Stomach smooth muscle (tissue), 2 donors: ENCODE measurements at regions not wholly inside any gene's neighbourhood (a gene's known extent, or its start where the extent isn't known, plus 50 kb on each side); places are given as distances from the start of the nearest gene placed in this dataset.

Source experiments
- H3K27ac ChIP-seq: one replicate; pipeline ENCODE4 v1.7.0; 2013; ENCODE audit warnings: mild to moderate bottlenecking, low read length, inconsistent platforms
- H3K27me3 ChIP-seq, 2 donors: one replicate each; pipeline ENCODE4 v1.7.0; 2013; ENCODE audit warnings: low read length in 2 of 2; ENCODE audit not compliant: insufficient read depth in 2 of 2, control insufficient read depth in 1 of 2
- H3K36me3 ChIP-seq, 2 donors: one replicate each; pipeline ENCODE4 v1.7.0; 2013; ENCODE audit warnings: low read length in 2 of 2; ENCODE audit not compliant: control insufficient read depth in 2 of 2, insufficient read depth in 2 of 2
- H3K4me1 ChIP-seq: one replicate; pipeline ENCODE4 v1.7.0; 2013; ENCODE audit warnings: low read length; ENCODE audit not compliant: control insufficient read depth, insufficient read depth
- H3K4me3 ChIP-seq, 2 donors: one replicate each; pipeline ENCODE4 v1.7.0; 2013; ENCODE audit warnings: low read length in 2 of 2
- H3K9ac ChIP-seq, 2 donors: one replicate each; pipeline ENCODE4 v1.7.0; 2013; ENCODE audit warnings: low read length in 2 of 2, mild to moderate bottlenecking in 1 of 2
- H3K9me3 ChIP-seq, 2 donors: one replicate each; pipeline ENCODE4 v1.7.0; 2013; ENCODE audit warnings: low read length in 2 of 2; ENCODE audit not compliant: control insufficient read depth in 2 of 2
- donor health status: healthy.
- donor health status: Pancreatic carcinoma.

DNA sequence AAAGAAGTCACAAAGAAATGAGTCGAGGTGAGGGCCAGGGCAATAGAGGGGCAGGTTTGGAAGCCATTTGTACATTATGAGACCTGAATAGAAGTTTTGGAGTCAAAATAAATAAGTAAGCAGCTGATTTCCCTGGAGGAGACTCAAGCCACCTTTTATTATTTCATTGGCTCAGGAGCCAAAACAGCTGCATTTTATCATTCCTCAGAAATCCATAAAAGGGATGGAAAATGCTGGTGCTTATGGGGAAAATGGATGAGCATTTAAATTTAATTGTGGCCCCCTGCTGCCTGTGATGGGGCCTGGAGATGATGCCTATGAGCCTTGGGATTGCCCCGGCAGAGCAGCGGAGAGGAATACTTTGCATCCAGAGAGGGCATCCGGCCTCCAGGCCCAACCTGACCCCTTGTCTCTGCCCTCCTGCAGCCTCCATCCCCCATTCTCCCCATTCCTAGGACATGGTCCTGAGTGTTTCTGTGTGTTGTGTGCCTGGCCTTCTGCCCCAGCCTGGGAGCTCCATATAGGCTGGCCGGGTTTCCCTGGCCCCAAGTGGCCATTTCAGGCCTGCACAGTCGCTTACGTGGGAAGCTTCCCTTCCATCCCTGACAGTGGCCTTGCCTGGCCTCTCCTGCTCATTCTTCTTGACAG is 296.8 kb upstream of the ZMIZ1 start:
- Histone ChIP-seq H3K4me1 (peaks cover 50% of the 10 kb centered on the region), H3K27me3 (no peaks in the 10 kb centered on the region), H3K36me3 (no peaks in the 10 kb centered on the region), H3K9me3 (no peaks in the 10 kb centered on the region), H3K4me3 (no peak overlapping the region), H3K9ac (no peak overlapping the region), H3K27ac (no peak overlapping the region)

DNA sequence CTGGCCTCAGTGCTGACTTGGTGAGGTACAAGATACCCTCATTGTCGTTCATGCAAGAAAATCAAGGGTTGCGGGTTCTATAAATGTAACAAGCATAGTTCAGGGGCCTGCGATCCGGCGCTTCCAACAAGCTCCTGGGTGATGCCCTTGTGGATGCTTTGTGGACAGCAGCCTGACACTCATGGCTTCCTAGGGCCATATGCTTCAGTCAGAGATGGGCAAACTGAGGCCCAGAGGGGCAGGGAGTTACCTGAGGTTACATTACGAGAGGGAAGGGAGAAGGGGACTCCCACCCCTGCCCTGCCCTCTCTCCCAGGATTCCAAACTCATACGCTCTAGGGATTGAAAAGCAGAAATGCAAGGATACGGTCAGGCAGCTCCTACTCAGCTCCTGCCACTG is 296.3 kb upstream of the ZMIZ1 start:
- Histone ChIP-seq H3K4me3 (no peak overlapping the region), H3K4me1 (peaks cover 55% of the 10 kb centered on the region), H3K36me3 (no peaks in the 10 kb centered on the region), H3K9ac (no peak overlapping the region), H3K9me3 (no peaks in the 10 kb centered on the region), H3K27me3 (no peaks in the 10 kb centered on the region), H3K27ac (no peak overlapping the region)

DNA sequence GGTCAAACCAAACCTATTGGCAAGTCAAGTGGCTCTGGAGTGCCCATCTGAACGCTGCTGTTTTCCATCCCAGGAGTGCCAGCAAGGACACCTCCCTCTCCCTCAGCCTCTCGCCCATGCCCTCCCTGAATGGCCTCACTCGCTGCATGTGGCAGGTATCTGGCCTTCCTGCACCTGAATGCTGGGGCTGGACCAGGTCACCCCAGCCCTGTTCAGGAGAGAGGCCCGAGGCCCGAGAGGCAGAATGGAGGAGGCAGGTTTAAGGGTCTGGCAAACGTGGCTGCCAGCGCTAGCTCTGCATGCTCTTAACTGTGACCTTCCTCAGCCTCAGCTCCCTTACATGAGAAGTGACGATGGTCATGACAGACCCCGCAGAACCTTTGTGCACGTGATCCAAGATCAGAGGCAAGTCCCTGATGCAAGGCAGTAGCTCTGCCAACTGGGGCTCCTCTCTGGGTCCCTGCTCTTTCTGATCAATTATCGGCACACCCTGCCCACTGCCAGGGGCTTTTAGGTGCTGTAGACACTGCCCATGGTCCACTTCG is 295.7 kb upstream of the ZMIZ1 start:
- Histone ChIP-seq H3K27me3 (no peaks in the 10 kb centered on the region), H3K36me3 (no peaks in the 10 kb centered on the region), H3K4me3 (no peak overlapping the region), H3K4me1 (peaks cover 60% of the 10 kb centered on the region), H3K9me3 (no peaks in the 10 kb centered on the region), H3K9ac (no peak overlapping the region), H3K27ac (no peak overlapping the region)

DNA sequence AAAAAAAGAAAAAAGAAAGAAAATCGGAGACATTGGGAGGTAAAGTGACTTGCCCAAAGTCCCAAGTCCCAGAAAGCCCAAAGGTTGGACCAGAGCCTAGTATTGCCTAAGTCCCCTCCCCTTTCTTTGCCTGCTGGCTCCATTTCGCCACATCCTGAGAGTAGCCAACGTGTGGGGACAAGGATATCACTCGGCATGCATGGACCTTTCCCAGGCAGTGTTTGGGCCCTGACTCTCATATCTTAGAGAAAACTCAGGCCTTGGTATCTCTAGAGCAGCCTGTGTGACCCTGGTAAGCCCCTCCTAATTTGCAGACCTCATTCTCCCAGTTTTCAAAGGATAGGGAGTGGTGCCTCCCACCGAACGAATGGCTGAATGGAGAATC is 294.2 kb upstream of the ZMIZ1 start:
- Histone ChIP-seq H3K9ac (no peak overlapping the region), H3K36me3 (no peaks in the 10 kb centered on the region), H3K9me3 (no peaks in the 10 kb centered on the region), H3K27ac (peak overlapping the region; percentile 46), H3K4me1 (peaks cover 65% of the 10 kb centered on the region), H3K27me3 (no peaks in the 10 kb centered on the region), H3K4me3 (no peak overlapping the region)

DNA sequence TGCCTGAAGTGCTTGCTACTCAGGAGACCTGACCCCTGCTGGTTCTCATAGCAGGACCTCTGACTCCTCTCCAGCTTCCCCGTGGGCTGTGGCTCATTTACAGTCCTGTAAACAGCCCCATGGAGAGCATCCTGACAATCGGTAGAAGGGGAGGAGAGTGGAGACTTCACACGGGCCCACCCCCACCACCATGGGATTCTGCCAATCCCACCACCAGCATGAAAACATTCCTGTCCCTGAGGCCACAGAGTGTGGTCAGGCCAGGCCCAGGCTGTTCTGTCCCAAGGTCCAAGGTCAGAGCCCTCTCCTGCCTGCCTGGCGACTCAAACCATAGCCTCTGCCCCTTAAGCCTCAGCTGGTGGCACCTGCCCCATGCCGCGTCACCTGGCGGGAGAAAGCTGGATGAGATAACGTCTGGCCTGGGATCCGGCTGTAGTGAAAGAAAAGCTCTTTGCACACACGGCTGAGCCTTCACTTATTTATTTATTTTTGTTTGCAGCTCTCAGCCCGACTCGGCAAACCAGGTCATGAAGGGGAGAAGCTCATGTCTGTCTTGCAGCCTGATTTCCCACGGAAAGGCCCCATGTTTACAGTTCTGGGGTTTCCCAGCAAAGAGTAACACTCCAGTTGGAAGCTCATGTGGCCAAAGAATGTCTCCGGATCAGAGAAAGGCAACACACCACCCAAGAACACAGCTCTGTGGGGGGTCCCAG is 293.6 kb upstream of the ZMIZ1 start:
- H3K27me3 ChIP-seq, result no peaks in the 10 kb centered on the region
- peaks cover 63% of the 10 kb centered on the region for H3K4me1 ChIP-seq
- H3K4me3 ChIP-seq, result no peak overlapping the region
- H3K9ac ChIP-seq, result no peak overlapping the region
- peak overlapping the region; percentile 46 for H3K27ac ChIP-seq
- no peaks in the 10 kb centered on the region for H3K9me3 ChIP-seq
- no peaks in the 10 kb centered on the region for H3K36me3 ChIP-seq

DNA sequence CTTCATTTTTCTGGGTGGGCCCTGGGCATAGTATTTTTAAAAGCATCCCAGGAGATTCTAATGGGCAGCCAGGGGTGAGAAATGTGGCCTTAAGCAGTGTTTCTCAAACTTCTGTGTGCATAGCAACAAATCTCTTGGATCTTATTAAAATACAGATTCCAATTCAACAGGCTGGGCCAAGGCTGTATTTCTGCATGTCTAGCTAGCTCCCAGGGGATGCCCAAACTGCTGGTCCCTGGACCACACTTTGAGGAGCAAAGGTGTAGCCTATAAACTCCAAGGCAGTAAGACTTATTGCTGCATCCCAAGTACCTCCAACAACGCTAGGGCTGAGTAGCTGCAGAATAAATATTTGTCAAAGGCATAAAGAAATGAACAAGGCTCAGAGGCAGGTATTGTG is 292.9 kb upstream of the ZMIZ1 start:
- H3K27ac ChIP-seq, result no peak overlapping the region
- H3K9ac ChIP-seq, result no peak overlapping the region
- H3K36me3 ChIP-seq, result no peaks in the 10 kb centered on the region
- H3K4me1 ChIP-seq, result peaks cover 56% of the 10 kb centered on the region
- no peak overlapping the region for H3K4me3 ChIP-seq
- H3K9me3 ChIP-seq, result no peaks in the 10 kb centered on the region
- H3K27me3 ChIP-seq, result no peaks in the 10 kb centered on the region

DNA sequence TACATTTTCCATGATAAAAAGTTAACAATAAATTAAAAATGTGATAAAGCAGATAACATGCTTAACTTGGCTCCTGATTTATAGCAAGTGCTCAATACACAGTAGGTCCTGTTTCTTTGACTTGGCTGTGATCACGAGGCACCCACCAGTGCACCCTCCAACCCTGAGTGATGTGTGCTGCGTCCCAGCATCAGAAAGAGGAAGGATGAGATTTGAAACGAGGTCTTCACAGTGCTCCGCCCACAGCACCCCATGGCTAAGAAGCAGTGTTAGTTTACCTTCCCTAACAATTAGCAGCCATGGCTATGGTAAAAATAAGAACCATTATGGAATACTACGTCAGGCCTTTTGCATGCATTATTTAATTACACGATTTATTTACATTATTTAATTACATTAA is 292.0 kb upstream of the ZMIZ1 start:
- no peak overlapping the region for H3K9ac ChIP-seq

DNA sequence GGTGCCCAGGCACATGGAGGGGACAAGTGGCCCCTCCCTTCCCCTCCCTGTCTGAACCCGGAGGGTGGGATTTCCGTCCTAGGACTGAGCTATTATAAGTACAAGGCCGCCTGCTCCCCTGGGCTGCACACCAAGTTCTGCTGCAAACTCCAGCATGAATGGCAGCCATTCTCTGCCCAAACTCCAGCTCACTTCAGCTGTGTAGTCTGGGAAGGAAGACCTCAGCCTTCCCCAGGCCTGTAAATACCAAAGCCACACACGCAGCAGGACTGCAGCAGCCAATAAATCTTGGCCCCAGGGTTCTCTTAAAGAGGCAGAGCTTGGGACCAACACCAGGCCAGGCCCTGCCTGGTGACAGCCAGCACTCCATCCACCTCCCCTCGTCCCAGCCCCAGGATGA is 291.3 kb upstream of the ZMIZ1 start:
- H3K4me1 ChIP-seq, result peaks cover 44% of the 10 kb centered on the region
- no peaks in the 10 kb centered on the region for H3K27me3 ChIP-seq
- H3K9me3 ChIP-seq, result no peaks in the 10 kb centered on the region
- H3K36me3 ChIP-seq, result no peaks in the 10 kb centered on the region
- H3K4me3 ChIP-seq, result peak overlapping the region in 1 of 2 donors; percentile 15
- H3K27ac ChIP-seq, result peak overlapping the region; percentile 76
- peak overlapping the region in 1 of 2 donors; percentile 64 for H3K9ac ChIP-seq

More for the DNA sequence above, 292.0 kb upstream of the ZMIZ1 start:
- Histone ChIP-seq H3K9me3 (no peaks in the 10 kb centered on the region), H3K27me3 (no peaks in the 10 kb centered on the region), H3K4me3 (no peak overlapping the region), H3K36me3 (no peaks in the 10 kb centered on the region), H3K4me1 (peaks cover 48% of the 10 kb centered on the region), H3K27ac (no peak overlapping the region)

DNA sequence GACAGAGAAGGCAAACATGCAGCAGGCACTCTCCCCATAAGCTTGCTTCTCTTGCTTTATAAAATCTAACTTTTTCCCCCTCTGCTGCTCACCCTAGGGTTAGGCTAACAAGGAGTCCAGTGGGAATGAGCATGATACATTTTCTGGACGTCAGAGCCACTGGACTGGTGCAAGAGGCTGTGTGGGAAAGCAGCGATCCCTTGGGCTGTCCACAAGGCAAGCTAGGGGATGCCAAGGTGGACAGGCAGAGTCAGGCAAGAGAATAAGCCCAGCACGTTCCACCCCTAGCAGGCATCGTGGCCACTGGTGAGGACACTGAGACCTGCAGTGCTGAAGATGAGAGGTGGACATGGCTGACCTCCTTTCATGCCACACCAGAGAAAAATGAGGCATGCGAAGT is 290.9 kb upstream of the ZMIZ1 start:
- peak overlapping the region in 1 of 2 donors; percentile 15 for H3K4me3 ChIP-seq
- H3K27ac ChIP-seq, result peak overlapping the region; percentile 76
- H3K27me3 ChIP-seq, result no peaks in the 10 kb centered on the region
- no peaks in the 10 kb centered on the region for H3K36me3 ChIP-seq
- peak overlapping the region in 1 of 2 donors; percentile 64 for H3K9ac ChIP-seq
- no peaks in the 10 kb centered on the region for H3K9me3 ChIP-seq
- peaks cover 44% of the 10 kb centered on the region for H3K4me1 ChIP-seq

DNA sequence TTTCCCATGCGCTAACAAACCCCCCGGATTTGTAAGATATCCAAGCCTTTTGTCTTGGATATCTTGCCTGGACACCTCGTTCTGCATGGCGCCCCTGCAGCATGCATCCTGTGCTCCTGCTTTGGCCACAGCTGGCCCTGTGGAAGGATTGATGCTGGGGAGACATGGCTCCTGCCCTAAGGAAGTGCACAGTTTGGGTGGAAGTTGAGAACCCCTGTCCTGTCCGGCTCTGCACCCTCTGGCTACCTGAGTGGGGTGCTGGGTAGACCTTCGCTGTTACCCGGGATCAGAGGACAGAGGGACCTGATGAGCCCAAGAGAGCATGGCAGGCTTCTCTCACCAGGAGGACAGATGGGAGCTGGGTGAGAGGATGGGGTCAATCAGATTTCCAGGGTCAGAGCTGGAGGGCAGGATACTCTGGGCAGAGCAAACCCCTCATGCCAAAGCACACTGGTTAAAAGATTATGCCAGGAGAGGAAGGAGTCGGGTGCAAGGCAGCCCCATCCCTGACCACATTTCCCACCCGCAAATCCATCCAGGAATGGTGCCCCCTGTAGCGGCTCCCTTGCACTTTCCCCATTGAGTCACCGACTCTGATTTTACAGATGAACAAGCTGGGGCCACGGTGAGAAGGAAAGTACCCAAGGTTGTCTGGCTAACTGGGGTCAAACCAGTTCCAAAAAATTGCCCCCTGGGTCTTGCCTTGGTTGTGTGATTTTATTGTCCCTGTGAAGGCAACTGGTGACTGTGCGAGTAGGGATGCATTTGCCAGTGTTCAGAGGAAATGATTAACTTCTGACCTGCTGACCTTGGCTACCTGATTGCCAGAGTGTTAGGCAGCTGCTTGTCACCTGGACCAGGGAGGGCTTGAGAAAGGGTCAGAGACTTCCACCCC is 290.1 kb upstream of the ZMIZ1 start:
- Histone ChIP-seq H3K9me3 (peaks cover 0 to 3% of the 10 kb centered on the region in 2 donors), H3K27me3 (no peaks in the 10 kb centered on the region), H3K9ac (no peak overlapping the region), H3K4me1 (peaks cover 42% of the 10 kb centered on the region), H3K36me3 (no peaks in the 10 kb centered on the region), H3K27ac (peak overlapping the region; percentile 76), H3K4me3 (no peak overlapping the region)
